ENCODE measurements at regions not wholly inside any gene's neighbourhood (a gene's known extent, or its start where the extent isn't known, plus 50 kb on each side); places are given as distances from the start of the nearest gene placed in this dataset.

DNA sequence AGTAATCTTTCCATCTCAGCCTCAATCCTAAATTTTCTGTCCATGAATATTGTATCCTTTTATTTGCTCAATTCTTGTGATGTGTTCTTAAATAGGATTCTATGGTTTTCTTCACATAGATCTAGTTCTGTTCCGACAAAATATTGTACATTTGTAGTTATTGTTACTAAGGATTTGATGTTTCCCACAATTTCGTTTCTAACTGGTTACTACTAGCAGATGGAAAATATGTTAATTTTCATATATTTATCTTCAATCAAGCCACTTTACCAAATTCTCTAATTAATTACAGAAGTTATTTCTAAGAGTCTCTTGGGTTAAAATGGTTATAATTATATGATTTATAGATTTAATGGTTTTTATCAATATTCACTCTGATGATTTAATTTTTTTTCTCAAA, 60.3 kb downstream of the SEC61B start:
- TF ChIP-seq, protein P1, sequence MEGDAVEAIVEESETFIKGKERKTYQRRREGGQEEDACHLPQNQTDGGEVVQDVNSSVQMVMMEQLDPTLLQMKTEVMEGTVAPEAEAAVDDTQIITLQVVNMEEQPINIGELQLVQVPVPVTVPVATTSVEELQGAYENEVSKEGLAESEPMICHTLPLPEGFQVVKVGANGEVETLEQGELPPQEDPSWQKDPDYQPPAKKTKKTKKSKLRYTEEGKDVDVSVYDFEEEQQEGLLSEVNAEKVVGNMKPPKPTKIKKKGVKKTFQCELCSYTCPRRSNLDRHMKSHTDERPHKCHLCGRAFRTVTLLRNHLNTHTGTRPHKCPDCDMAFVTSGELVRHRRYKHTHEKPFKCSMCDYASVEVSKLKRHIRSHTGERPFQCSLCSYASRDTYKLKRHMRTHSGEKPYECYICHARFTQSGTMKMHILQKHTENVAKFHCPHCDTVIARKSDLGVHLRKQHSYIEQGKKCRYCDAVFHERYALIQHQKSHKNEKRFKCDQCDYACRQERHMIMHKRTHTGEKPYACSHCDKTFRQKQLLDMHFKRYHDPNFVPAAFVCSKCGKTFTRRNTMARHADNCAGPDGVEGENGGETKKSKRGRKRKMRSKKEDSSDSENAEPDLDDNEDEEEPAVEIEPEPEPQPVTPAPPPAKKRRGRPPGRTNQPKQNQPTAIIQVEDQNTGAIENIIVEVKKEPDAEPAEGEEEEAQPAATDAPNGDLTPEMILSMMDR (IDR thresholded peaks at IDR 0.05; ENCODE audit: insufficient read depth, low read length) = no peak
- H3K4me3 ChIP-seq (ENCODE audit: low read depth, low read length) = no peak overlapping the region
- DNase-seq (ENCODE audit: low read depth) = no peak

DNA sequence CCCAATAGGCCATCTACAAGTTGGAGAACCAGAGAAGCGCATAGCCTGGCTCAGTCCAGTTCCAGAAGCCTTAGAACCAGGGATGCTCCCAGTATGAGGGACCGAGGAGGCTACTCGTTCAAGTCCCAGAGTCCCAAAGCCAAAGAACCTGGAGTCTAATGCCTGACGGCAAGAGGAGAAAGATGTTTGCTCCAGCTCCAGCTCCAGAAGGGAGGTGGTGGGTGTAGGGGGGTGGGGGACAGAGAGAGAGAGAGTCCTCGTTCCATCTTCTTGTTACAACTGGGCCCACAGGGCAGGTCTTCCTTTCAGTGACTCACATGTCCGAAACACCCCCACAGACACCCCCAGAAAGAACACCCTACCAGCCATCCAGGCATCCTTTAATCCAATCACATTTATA, 63.9 kb downstream of the SEC61B start:
- TF ChIP-seq, protein P1 (IDR thresholded peaks at IDR 0.05; ENCODE audit: insufficient read depth, low read length) = no peak
- H3K4me3 ChIP-seq (ENCODE audit: low read depth, low read length) = no peak overlapping the region
- no peak for DNase-seq (ENCODE audit: low read depth)

GRCh38 chr9:99286536-99286935, 64.5 kb downstream of the SEC61B start:
- DNase-seq (ENCODE audit: low read depth) = no peak
- H3K4me3 ChIP-seq (ENCODE audit: low read depth, low read length) = no peak overlapping the region
- TF ChIP-seq, protein P1 (IDR thresholded peaks at IDR 0.05; ENCODE audit: insufficient read depth, low read length) = no peak

DNA sequence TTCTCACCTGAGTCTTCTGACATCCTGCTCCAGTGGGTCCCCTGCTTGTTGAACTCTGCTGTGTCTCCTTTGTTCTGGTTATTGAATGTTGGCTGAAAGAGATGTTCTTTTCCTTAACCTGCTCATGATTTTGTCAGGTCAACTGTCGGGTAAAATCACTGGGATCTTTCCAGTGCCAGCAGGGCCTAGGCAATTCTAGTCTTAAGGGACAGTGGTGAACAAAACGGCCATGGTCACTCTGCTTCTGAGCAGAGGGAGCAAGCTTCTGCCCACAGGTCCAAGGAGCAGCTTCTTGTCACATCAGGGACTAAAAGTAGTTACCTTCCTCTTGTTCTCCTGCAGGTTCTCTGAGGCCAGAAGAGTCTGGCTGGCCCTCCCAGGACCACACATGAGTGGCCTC, 65.6 kb downstream of the SEC61B start:
- TF ChIP-seq, protein P1 (IDR thresholded peaks at IDR 0.05; ENCODE audit: insufficient read depth, low read length) = no peak
- H3K4me3 ChIP-seq (ENCODE audit: low read depth, low read length) = no peak overlapping the region
- no peak for DNase-seq (ENCODE audit: low read depth)

DNA sequence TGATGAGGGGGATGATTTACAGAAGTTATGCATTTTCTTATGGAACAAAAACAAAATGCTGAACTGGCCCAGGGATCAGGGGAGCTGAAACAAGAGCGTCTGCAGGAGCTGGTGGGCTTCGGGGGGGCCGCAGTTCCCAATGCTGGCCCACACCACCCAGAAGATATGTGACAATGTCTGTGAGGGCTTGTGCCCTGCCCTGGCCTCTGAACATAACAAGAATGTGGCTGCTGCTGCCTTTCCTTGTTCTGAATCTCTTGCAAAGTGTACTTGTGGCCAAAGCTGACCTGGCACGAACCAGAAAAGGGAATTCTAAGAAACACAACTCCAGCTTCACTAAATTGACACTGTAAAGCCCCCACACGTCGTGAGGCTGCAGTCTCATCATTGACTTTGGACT, 66.7 kb downstream of the SEC61B start:
- TF ChIP-seq, protein P1 (IDR thresholded peaks at IDR 0.05; ENCODE audit: insufficient read depth, low read length) = no peak
- no peak for DNase-seq (ENCODE audit: low read depth)
- no peak overlapping the region for H3K4me3 ChIP-seq (ENCODE audit: low read depth, low read length)

DNA sequence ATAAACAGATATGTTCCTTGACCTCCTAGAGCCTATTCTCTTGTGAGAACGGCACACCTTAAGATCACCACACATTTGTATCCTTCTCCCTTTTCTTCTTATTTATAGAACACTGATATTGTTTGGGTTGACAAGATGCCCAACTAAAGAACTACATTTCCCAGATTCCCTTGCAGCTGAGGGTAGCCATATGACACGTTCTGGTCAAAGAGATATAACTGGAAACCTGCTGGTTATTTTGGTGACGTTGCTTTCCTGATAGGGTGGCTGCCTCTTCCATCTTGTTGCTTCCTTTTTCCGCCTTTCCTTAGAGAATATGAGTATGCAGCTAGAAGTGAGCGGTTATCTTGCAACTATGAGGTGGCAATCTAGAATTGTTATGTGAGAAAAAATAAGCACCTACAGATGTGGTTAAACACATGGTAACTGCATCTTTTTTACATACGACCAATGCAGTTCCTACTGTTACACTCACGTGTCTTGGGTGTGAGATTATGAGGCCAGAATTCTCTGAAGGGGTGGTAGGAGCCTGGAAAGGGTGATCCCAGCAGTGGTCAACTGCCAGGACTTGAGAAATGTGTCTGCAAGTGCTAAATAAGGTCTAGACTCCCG, 72.9 kb downstream of the SEC61B start:
- TF ChIP-seq, protein P1 (IDR thresholded peaks at IDR 0.05; ENCODE audit: insufficient read depth, low read length) = no peak
- H3K4me3 ChIP-seq (ENCODE audit: low read depth, low read length) = no peak overlapping the region
- no peak for DNase-seq (ENCODE audit: low read depth)
